COLO668 (cell line): ENCODE measurements at regions not wholly inside any gene's neighbourhood (a gene's known extent, or its start where the extent isn't known, plus 50 kb on each side); places are given as distances from the start of the nearest gene placed in this dataset.

Experiments
- DNase-seq: peaks from one replicate; lab custom pipeline; 2025; ENCODE audit not compliant: unreplicated experiment; lab: John Stamatoyannopoulos, UW

DNA sequence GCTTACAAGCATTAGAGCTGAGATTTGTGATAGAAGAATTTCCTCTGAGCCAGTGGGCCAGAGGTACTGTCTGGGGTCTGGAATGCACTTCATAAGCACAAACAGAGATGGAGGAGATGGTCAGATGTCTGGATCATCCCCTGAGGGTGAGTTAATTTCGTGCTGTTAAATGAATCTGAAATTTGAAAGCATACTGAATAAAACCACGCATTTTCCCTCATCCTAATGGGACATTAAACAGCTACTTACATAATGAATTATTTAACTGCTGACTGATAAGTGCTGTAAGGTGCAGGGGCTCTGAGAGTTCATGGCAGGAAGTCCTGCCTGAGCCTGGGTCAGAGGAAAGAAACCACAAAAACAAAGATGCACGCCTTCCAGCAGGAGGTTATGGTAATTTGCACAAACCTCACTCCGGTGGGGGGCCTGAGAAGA lies 136.3 kb upstream of the XYLT1 start:
- DNase-seq = no peak

DNA sequence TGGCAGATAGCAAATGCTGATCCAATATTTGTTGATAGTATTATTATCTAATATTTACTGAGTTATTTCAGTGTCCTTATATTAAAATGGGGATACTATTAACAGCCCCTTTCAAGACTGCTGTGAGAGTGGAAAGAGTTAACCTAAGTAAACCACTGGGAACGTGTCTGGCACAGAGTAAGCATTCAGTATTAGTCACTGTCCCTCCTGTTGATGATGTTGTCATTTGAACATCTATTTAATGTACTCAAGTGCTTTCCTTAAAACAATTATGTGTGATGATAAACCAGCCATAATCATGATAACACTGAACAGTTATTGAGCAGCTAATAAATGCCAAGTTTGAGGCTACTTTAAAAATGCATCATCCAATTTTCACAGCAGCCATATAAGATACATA lies 135.7 kb upstream of the XYLT1 start:
- no peak for DNase-seq

DNA sequence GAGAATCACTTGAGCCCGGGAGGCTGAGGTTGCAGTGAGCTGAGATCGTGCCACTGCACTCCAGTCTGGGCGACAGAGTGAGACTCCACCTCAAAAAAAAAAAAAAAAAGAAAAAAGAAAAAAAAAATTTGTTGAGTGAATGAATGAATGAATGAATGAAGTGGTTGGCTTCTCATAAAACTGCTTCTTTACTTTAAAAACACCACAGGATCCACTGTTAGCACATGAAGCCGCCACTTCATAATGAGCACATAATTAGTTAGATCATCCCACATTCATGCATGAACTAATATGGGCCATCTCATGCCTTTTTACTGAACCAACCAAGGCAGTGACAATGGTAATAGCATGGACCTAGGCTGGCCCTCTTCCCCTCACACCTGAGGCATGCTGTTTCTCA lies 135.0 kb upstream of the XYLT1 start:
- DNase-seq = no peak

DNA sequence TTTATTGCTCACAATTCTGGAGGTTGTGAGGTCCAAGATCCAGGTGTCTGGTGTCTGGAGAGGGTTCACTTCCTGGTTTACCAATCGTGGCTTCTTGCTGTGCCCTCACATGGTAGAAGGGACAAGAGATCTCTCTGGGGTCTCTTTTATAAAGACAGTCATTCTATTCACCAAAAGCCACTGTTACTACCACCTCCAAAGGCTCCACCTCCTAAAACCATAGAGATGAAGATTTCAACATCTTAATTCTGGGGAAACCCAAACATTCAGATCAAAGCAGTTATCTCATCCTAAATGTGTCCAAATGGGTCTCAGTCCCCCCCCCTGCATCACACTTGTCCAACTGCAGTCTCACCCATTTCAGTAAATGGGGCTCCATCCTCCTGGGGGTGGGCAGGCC lies 132.9 kb upstream of the XYLT1 start:
- DNase-seq = no peak

DNA sequence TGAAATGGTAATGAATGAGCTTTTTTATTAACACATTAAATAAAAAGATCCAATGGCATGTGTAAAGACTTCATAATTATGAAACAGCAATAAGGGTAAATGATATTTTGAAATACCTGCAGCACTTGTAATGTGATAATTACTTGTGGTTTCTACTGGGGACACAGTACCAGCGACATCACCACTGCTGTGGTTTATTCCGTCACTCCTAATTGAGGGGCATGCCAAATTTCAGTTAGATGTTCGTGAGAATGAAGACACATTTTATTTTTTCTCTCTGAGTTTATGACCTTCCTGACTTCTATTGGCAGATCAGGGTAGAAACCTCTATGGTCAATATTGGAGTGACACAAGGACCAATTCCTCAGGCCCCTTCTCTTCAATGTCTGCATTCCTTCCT lies 131.9 kb upstream of the XYLT1 start:
- no peak for DNase-seq

DNA sequence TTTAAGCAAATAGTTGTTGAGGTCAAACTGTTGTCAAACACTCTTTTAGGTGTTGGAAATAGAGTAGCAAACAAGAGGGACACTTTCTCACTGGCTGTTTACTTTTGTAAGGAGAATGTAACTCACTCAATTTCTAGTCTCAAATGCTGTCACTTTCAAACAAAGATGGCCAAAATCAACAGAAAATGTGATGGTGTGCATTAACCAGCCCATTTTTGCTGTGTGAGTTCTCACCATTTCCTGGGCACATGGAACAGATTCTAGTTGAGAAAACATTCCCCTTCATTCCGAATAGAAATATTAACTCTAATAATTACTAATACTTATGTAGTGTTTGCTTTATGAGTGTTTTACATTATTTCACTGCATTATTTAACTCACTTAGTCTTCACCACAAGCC lies 128.2 kb upstream of the XYLT1 start:
- no peak for DNase-seq

DNA sequence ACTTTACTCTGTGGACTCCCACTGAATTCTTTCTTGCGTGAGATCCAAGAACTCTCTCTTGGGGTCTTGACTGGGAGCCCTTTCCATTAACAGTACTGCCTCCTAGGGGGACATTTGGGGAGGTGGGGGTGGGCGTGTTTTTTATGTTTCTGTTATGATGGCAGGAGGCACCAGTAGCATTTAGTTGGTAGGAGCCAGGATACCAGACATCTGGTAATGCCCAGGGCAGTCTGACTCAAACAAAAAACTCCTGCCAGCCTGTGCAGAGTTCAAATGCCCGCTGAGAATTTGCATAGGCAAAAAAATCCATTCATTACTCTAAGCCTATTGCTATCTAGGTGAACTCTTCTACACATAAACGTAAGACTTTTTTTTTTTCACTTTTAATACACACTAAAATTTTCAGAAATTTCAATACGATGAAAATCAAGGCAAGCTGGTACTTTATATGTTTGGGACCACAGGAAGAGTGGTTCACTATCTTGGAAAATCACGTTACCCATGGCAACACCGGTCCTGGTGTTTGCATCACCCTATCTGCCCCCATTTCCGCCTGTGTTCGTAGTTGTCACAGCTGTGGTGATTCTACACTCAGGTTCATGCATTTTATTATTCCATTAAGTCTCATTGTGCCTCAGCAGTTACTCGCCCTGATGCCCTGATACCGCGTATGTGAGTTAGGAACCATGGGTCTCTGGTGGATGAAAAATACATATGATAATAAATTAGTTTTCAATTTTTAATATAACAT lies 121.1 kb upstream of the XYLT1 start:
- DNase-seq = no peak

DNA sequence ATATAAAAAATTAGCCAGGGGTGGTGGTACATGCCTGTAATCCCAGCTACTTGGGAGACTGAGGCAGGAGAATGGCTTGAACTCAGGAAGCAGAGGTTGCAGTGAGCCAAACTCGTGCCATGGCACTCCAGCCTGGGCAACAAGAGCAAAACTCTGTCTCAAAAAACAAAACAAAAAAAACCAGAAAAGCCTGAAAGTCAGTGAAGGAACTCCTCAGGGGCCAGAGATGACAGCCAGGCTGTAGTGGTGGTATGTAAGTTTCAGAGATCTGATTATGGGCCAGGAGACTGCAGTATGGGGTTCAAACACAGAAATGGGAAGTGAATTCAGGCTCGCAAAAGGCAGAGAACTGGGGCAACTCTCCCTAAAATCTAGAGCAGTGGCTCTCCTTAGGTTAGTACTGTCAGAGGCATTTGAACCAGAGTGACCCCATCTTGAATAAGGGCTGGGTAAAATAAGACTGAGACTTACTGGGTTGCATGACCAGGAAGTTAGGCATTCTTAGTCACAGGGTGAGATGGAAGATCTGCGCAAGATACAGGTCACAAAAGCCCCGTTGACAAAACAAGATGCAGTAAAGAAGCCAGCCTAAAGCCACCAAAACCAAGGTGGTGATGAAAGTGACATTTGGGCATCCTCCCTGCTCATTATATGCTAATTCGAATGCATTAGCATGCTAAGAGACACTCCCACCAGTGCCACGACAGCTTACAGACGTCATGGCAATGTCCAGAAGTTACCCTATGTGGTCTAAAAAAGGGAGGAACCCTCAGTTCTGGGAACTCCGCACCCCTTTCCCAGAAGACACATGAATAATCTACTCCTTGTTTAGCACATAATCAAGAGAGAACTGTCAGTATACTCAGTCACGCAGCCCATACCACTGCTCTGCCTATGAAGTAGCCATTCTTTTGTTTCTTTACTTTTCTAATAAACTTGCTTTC lies 120.2 kb upstream of the XYLT1 start:
- no peak for DNase-seq

DNA sequence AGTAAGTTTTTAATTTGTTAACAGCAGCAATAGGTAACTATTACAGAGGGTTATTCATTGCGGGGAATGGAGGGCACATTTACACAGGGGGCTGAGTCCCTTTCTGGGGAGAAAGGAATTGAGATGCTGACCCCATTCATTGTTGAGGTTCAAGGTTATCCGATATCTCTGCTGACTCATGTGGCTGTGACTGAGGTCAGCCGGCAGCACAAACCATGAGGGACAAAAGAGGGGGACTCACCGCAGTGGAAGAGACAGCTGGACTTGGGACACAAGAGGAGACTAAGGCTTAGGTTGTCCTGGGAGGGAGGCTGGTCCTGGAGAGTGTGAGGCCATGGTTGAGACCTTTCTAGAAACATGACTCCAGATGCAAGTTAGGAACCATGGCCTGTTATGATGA lies 119.1 kb upstream of the XYLT1 start:
- DNase-seq = no peak

DNA sequence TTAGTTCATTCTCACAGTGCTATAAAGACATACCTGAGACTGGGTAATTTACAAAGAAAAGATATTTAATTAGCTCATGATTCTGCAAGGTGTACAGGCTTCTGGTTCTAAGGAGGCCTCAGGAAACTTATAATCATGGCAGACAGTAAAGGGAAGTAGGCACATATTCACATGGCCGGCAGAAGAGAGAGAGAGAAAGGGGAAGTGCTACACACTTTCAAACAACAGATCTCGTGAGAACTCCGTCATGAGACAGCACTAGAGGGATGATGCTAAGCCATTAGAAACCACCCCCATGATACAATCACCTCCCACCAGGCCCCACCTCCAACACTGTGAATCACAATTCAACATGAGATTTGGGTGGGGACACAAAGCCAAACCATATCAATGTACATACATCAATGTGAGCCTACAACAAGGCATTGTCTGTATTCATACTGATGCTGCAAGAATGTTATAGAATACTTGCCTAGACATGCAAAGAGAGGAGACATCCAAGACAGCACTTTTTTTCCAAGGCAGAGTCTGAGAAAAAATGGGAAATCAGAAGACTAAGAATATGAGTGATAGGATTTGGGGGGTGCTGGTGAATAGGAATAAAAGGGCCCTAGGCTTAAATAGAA lies 114.8 kb upstream of the XYLT1 start:
- DNase-seq = no peak

DNA sequence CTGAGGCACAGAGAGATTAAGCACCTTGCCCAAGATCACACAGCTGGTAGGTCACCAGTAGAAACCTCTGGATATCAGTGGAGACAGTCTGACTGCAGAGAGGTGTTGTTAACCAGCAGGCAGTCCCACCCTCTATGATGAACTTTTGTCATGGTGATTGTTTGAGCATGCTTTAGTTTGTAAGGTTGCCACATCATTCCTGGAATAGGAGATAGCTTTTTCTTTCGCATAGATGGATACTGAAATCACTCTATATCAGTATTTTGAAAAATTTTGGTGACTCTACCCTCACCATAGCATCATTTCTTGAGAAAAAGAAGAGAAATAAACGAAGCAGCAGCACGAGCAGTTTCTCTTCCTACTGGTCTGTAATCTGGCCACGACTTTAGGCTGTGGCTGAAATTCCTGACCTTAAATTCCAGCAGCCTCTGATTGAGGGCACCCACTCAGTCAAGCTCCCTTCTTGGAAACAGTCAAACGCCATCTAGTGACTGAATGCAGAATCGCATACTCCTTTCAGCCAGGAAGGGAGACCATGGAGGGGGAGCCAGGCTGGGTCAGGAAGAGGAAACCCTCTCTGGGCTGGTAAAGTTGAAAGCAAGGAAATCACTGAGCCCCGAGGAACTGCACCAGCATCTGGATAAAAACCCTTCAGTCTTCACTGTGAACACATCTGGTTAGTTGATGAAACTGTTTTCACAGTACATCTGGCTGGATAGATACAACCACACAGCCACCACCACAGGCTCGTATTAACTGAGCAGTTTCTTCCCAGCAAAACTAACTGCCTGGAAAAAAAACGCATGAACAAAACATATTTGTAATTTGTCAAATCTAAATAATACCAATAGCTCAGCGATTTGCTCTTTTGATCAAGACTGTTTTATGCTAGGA lies 108.5 kb upstream of the XYLT1 start:
- peak; percentile 16 for DNase-seq

DNA sequence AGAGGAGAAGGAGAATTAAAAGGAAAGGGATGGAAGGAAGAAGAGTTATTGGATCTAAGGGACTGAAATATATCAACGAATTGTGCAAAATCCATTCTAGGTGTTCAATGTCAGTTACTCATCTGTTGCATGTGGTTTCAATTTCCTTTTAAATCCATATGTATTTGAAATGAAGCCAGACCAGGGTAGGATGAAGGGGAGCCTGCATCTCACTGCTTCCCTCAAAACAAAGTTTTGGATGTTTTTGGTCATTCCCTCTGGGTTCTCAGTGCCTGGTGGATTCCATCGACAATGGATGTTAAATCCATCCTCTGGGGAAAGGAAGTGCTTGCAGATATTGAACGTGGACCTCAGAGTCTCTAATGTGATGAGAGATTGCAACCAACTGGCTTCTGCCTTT lies 103.5 kb upstream of the XYLT1 start:
- DNase-seq = no peak

DNA sequence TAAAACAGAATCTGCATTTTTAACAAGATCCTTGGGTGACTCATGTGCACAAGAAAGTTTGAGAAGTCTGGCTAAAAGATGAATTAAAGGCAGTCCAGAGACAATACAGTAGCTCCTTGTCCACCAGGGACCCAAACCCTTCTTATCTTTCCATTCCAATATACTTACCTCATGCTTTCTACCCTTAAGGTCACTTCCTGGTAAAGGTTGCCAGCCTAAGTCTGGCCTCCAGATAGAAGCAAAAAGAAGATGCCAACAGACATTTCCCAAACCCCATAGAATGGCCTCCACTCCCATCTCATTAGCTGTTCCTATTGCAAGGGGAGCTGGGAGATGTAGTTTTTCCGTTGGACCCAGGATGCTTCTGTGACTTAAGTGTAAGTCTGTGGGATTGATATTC lies 101.4 kb upstream of the XYLT1 start:
- no peak for DNase-seq

DNA sequence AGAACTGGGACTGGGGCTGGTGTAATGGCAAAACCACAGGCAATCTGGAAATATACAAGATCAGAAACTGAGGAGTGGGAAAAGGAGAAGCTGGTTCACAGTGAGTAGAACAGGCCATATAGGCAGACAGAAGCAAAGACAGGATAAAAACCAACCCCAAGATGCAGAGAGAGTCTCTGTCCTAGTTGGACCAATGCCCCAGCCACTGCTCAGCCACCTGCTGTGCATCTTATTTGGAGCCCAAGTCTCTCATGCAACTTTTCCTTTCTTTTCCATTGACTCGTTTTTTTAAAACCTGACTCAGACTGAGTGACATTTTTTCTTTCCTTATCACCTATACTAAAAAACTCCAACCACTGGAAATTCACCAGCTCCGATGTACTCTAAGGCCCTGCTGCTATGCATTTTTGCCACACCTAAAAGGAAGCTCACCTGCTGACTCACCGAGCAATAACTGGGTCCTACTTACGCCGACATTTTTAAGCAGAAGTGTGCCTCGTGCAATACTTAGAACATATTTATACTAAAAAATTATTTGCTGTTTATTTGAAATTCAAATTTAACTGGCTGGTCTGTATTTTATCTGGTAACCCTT lies 100.8 kb upstream of the XYLT1 start:
- DNase-seq = no peak

DNA sequence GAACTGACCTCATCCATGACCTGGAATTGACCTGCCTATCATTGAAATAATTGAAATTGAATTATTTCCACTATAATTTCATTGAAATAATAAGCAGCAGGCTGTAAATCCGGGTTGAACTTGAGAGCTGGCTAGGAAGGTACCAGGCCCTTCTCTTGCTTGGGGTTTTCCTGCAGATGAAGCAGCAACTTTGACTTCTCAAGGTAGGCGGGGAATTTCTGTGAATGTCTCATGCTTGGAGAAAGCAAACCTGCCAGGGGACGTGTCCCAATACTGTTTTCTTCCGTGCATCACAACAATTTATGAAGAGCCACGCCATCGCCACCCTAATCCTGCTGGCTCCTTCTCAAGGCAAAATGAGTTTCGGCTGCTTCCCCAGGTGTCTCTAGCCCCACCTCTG lies 97.5 kb upstream of the XYLT1 start:
- no peak for DNase-seq

DNA sequence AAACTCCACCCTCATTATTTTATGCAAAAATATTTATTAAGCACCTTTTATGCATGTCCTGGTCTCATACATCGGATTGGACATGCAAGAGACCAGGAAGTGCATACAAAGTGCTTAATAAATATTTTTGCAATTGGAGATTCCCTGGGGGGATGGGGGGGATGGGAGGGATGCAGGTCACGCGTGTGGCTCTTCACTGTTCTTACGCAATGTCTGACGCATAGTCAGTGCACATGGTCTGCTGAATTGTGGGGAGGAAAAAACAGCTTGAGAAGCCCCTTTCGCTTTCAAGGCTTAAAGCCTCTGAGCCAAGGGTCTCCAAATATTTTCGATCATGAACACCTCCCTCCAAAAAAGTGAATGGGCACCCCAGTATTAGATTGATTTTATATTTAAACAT lies 96.7 kb upstream of the XYLT1 start:
- no peak for DNase-seq

DNA sequence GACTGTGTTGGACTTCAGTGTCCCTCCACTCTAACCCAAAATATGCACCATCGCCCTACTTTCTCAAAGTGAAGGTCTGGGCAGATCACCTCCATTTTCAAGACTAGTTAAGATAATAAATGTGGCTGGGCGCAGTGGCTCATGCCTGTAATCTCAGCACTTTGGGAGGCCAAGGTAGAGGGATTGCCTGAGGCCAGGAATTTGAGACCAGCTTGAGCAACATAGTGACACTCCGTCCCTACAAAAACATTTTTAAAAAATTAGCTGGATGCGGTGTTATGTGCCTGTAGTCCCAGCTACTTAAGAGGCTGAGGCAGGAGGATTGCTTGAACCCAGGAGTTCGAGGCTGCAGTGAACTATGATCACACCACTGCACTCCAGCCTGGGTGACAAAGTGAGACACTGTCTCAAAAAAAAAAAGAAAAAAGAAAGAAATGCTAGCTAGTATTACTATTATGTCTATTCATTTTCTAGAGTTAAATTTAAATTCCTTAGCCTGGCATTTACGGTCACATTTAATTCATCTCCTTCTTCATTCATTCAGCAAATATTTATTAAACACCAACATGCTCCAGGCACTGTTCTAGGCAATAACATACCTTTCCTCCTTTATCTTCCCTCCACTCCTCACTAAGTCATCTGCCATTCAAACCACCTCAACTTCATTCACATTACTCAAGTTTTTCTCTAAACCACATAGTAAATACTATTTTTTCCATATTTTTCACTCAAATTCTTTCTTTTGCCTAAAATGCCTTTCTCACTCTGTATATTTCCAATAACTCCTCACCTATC lies 96.1 kb upstream of the XYLT1 start:
- DNase-seq = no peak

DNA sequence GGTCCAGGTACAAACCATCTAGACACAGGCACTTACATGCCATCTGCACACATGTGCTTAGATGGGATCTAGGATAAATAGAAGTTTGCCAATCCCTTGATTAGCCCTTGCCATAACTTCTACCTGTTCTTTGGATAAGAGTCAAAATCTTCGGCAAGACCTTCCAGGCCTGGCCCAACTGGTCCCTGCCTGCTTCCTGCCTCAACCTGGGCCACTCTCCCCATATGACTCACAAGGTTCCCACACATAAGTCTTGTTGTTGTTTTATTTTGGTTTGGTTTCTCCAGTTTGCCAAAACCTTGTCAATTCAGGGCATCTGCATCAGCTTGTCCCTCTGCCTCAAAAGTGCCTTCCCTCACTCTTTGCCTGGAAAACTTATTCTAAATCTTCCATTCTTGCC lies 95.3 kb upstream of the XYLT1 start:
- DNase-seq = no peak

DNA sequence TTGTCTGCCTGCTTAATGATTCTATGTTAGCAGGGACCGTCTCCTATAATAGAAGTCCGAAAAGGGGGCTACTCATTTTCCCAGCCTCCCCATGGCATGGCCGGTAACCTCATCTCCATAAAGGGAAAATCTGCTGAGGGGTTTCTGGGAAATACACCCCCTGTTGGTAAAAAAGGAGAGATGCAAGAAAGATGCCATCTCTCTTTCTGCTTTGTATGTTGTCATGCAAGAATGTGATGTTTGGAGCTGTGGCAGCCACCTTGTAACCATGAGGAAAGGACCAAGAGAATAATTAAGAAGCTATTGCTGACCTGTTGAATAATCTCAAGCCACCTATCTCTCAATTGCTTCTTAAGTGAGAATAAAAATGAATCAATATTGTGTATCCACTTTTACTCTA lies 94.8 kb upstream of the XYLT1 start:
- no peak for DNase-seq

DNA sequence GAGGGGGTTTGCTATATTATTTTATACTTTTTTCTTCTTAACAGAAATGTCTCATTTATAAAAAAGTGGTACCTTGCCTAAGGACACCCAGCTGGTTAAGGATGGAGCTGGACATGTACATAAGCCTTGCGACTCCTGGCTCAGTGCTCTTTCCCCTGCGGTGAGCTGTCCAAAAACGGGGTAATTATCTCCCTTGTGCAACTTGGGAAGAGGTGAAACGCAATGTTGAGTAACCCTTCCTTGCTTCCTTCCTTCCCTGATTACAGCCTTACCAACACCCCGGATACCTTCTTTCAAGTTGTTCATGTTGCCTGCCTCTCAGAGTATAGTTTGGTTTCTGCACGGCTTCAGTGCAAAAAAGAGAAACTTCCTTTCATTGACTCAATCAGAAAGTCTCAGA lies 94.1 kb upstream of the XYLT1 start:
- no peak for DNase-seq
